ENCODE measurements at regions not wholly inside any gene's neighbourhood (a gene's known extent, or its start where the extent isn't known, plus 50 kb on each side); places are given as distances from the start of the nearest gene placed in this dataset.
"Not testable (repeated sequence)": the region's sequence is repeated elsewhere in the genome, so short reads cannot be mapped to it uniquely, and the experiment has no call there.

GRCh38 chr6:153984811-153985210 is 54.2 kb upstream of the OPRM1 start:
- TF ChIP-seq EZH2 (IDR thresholded peaks at IDR 0.05; ENCODE audit: low read length), result no peak
- no peak for TF ChIP-seq CTCF (optimal IDR thresholded peaks at IDR 0.05 in 1 of 3, IDR thresholded peaks at IDR 0.05 in 1 of 3, conservative IDR thresholded peaks at IDR 0.05 in 1 of 3; ENCODE audit: extremely low read depth in 1 of 3, insufficient read depth in 2 of 3, low read length in 3 of 3)
- H3K27ac ChIP-seq (ENCODE audit: control insufficient read depth, insufficient read depth, low read length), result no peak overlapping the region
- H3K9ac ChIP-seq (ENCODE audit: control insufficient read depth, extremely low read depth, insufficient read depth, low read length), result no peak overlapping the region
- H3K9me3 ChIP-seq (ENCODE audit: control insufficient read depth, low read depth, low read length), result no peaks in the 10 kb centered on the region
- no peaks in the 10 kb centered on the region for H4K20me1 ChIP-seq (ENCODE audit: control insufficient read depth, extremely low read depth, insufficient read depth, low read length)
- H2AFZ ChIP-seq (ENCODE audit: control insufficient read depth, low read length), result no peak overlapping the region
- FAIRE-seq (no peak), DNase-seq (ENCODE audit: low read depth, low spot score) (no peak)
- H3K36me3 ChIP-seq (ENCODE audit: control insufficient read depth in 2 of 2, extremely low read depth in 1 of 2, insufficient read depth in 2 of 2, low read length in 2 of 2), result no peaks in the 10 kb centered on the region
- H3K4me1 ChIP-seq (ENCODE audit: control insufficient read depth, extremely low read depth, insufficient read depth, low read length), result no peaks in the 10 kb centered on the region
- H3K79me2 ChIP-seq (ENCODE audit: control insufficient read depth, insufficient read depth, low read length), result no peaks in the 10 kb centered on the region
- H3K4me2 ChIP-seq (ENCODE audit: control insufficient read depth, extremely low read depth, insufficient read depth, low read depth, low read length), result no peak overlapping the region
- dilution Hi-C loops (cut with MboI; ENCODE audit: extremely low pct_ligation_motif_present, low sequenced_read_pairs), result no loop called here
- no peak overlapping the region for H3K4me3 ChIP-seq (ENCODE audit: control insufficient read depth in 2 of 3, extremely low read depth in 1 of 3, insufficient read depth in 2 of 3, low read depth in 1 of 3, low read length in 3 of 3)
- H3K27me3 ChIP-seq (ENCODE audit: control insufficient read depth, extremely low read depth, insufficient read depth, low read length), result no peaks in the 10 kb centered on the region
- H3K9me1 ChIP-seq (ENCODE audit: control insufficient read depth, extremely low read depth, insufficient read depth, low read length), result no peaks in the 10 kb centered on the region

DNA sequence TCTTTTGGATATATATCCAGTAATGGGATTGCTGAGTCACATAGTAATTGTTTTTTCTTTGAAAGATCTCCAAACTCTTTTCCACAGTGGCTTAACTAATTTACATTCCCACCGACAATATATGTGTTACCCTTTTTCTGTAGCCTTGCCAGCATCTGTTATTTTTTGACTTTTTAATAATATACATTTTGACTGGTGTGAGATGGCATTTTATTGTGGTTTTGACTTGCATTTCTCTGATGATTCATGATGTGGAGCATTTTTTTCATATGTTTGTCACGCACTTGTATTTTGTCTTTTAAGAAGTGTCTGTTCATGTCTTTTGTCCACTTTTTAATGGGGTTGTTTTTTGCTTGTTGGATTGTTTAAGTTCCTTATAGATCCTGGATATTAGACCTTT is 58.9 kb upstream of the OPRM1 start:
- Histone ChIP-seq H3K4me3 (ENCODE audit: control insufficient read depth in 2 of 3, extremely low read depth in 1 of 3, insufficient read depth in 2 of 3, low read depth in 1 of 3, low read length in 3 of 3) (no peak overlapping the region), H3K79me2 (ENCODE audit: control insufficient read depth, insufficient read depth, low read length) (no peaks in the 10 kb centered on the region), H3K27ac (ENCODE audit: control insufficient read depth, insufficient read depth, low read length) (no peak overlapping the region), H3K9me1 (ENCODE audit: control insufficient read depth, extremely low read depth, insufficient read depth, low read length) (no peaks in the 10 kb centered on the region), H3K27me3 (ENCODE audit: control insufficient read depth, extremely low read depth, insufficient read depth, low read length) (no peaks in the 10 kb centered on the region), H4K20me1 (ENCODE audit: control insufficient read depth, extremely low read depth, insufficient read depth, low read length) (no peaks in the 10 kb centered on the region), H2AFZ (ENCODE audit: control insufficient read depth, low read length) (no peak overlapping the region), H3K9me3 (ENCODE audit: control insufficient read depth, low read depth, low read length) (no peaks in the 10 kb centered on the region), H3K36me3 (ENCODE audit: control insufficient read depth in 2 of 2, extremely low read depth in 1 of 2, insufficient read depth in 2 of 2, low read length in 2 of 2) (no peaks in the 10 kb centered on the region), H3K9ac (ENCODE audit: control insufficient read depth, extremely low read depth, insufficient read depth, low read length) (no peak overlapping the region), H3K4me1 (ENCODE audit: control insufficient read depth, extremely low read depth, insufficient read depth, low read length) (no peaks in the 10 kb centered on the region), H3K4me2 (ENCODE audit: control insufficient read depth, extremely low read depth, insufficient read depth, low read depth, low read length) (no peak overlapping the region)
- DNase-seq (ENCODE audit: low read depth, low spot score), result no peak
- no peak for TF ChIP-seq CTCF (optimal IDR thresholded peaks at IDR 0.05 in 1 of 3, IDR thresholded peaks at IDR 0.05 in 1 of 3, conservative IDR thresholded peaks at IDR 0.05 in 1 of 3; ENCODE audit: extremely low read depth in 1 of 3, insufficient read depth in 2 of 3, low read length in 3 of 3)
- TF ChIP-seq EZH2 (IDR thresholded peaks at IDR 0.05; ENCODE audit: low read length), result no peak
- dilution Hi-C loops (cut with MboI; ENCODE audit: extremely low pct_ligation_motif_present, low sequenced_read_pairs), result no loop called here
- FAIRE-seq, result no peak

DNA sequence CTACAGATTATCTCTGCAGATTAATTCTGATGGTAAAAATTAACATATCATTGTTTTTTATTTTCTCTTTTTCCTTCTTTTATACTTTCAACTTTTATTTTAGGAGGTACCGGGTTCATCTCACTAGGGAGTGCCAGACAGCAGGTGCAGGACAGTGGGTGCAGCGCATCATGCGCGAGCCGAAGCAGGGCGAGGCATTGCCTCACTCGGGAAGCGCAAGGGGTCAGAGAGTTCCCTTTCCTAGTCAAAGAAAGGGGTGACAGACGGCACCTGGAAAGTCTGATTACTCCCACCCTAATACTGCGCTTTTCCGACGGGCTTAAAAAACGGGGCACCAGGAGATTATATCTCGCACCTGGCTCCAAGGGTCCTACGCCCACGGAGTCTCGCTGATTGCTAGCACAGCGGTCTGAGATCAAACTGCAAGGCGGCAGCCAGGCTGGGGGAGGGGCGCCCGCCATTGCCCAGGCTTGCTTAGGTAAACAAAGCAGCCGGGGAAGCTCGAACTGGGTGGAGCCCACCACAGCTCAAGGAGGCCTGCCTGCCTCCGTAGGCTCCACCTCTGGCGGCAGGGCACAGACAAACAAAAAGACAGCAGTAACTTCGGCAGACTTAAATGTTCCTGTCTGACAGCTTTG is 60.0 kb upstream of the OPRM1 start:
- H3K9me3 ChIP-seq (ENCODE audit: control insufficient read depth, low read depth, low read length); H3K36me3 ChIP-seq (ENCODE audit: control insufficient read depth in 2 of 2, extremely low read depth in 1 of 2, insufficient read depth in 2 of 2, low read length in 2 of 2); H3K27me3 ChIP-seq (ENCODE audit: control insufficient read depth, extremely low read depth, insufficient read depth, low read length); H3K9ac ChIP-seq (ENCODE audit: control insufficient read depth, extremely low read depth, insufficient read depth, low read length); DNase-seq (ENCODE audit: low read depth, low spot score); H3K79me2 ChIP-seq (ENCODE audit: control insufficient read depth, insufficient read depth, low read length); H3K27ac ChIP-seq (ENCODE audit: control insufficient read depth, insufficient read depth, low read length); FAIRE-seq; dilution Hi-C loops (cut with MboI; ENCODE audit: extremely low pct_ligation_motif_present, low sequenced_read_pairs); H3K4me3 ChIP-seq (ENCODE audit: control insufficient read depth in 2 of 3, extremely low read depth in 1 of 3, insufficient read depth in 2 of 3, low read depth in 1 of 3, low read length in 3 of 3); H3K9me1 ChIP-seq (ENCODE audit: control insufficient read depth, extremely low read depth, insufficient read depth, low read length); H2AFZ ChIP-seq (ENCODE audit: control insufficient read depth, low read length); H3K4me2 ChIP-seq (ENCODE audit: control insufficient read depth, extremely low read depth, insufficient read depth, low read depth, low read length); H4K20me1 ChIP-seq (ENCODE audit: control insufficient read depth, extremely low read depth, insufficient read depth, low read length); H3K4me1 ChIP-seq (ENCODE audit: control insufficient read depth, extremely low read depth, insufficient read depth, low read length): not testable (repeated sequence)

Measured in keratinocyte (primary cell).